ENCODE measurements at regions not wholly inside any gene's neighbourhood (a gene's known extent, or its start where the extent isn't known, plus 50 kb on each side); places are given as distances from the start of the nearest gene placed in this dataset.

DNA sequence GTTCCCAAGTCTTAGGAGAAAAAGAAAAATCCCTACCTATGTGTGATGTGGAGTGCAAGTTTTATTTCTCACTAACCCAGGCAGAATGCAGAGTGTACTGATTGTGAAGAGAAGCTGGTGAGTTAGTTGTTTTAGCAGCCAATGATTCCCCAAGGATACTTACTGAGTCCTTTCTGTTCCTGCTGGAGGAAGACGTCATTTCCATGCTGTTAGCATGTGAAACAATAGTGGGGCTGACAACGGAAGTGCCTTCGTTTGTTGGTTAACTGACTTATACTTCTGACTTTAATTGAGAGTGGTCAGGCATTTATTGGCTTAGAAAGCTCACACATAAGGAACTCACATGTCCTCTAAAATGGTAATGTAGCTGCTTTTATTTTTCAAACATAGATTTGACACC, 180.6 kb downstream of the MC4R start (continued):
- TF ChIP-seq, protein P1, sequence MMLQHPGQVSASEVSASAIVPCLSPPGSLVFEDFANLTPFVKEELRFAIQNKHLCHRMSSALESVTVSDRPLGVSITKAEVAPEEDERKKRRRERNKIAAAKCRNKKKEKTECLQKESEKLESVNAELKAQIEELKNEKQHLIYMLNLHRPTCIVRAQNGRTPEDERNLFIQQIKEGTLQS (IDR thresholded peaks at IDR 0.05; ENCODE audit: borderline replicate concordance, extremely low read depth, low read depth, low read length): no peak

DNA sequence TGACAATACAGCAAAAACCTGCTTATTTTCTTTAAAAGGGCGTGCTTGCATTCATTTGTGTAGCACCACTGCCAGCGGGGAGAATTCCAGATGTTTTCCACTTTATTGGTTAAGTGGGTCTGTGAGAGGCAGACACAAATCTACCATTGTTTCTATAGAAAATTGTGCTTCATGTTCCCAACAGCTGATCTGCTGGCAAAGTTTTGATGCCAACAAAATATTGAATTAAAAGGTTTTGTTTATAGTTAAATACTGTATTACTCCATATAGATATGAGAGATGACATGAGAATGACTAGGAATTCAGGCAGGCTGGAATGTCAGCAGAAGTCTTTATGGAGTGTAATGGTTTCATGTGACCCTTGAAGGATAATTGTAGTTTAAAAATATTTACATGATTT, 182.7 kb downstream of the MC4R start:
- intact Hi-C loops (cut with micrococcal nuclease; ENCODE audit: unreplicated experiment): no loop called here
- 0% methylated on average over 2 of the region's 2 CpGs for WGBS (ENCODE audit: insufficient coverage, insufficient replicate concordance, low lambda C conversion rate, missing lambda C conversion rate)

More for the DNA sequence above, 182.7 kb downstream of the MC4R start:
- in situ Hi-C loops (cut with MboI): no loop called here
- no peaks in the 10 kb centered on the region for H3K9me3 ChIP-seq (replicated peaks; ENCODE audit: control insufficient read depth, insufficient read depth, low read length)
- H3K4me3 ChIP-seq: no peak overlapping the region
- ChIA-PET POLR2A (no interaction called here), CTCF (no interaction called here), RAD21 (ENCODE audit: unreplicated experiment) (no interaction called here), SMC1A (ENCODE audit: uncharacterized antibody, unreplicated experiment) (no interaction called here)
- FAIRE-seq: no peak
- H3K27me3 ChIP-seq (replicated peaks in 1 of 2; ENCODE audit: control insufficient read depth in 2 of 2, insufficient read depth in 2 of 2, low read length in 1 of 2): peaks cover 0 to 3% of the 10 kb centered on the region in 2 experiments; a peak in 1 of 4 replicates
- H3K27ac ChIP-seq (ENCODE audit: control insufficient read depth, insufficient read depth): no peak overlapping the region
- TF ChIP-seq, protein P2, sequence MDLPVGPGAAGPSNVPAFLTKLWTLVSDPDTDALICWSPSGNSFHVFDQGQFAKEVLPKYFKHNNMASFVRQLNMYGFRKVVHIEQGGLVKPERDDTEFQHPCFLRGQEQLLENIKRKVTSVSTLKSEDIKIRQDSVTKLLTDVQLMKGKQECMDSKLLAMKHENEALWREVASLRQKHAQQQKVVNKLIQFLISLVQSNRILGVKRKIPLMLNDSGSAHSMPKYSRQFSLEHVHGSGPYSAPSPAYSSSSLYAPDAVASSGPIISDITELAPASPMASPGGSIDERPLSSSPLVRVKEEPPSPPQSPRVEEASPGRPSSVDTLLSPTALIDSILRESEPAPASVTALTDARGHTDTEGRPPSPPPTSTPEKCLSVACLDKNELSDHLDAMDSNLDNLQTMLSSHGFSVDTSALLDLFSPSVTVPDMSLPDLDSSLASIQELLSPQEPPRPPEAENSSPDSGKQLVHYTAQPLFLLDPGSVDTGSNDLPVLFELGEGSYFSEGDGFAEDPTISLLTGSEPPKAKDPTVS (IDR thresholded peaks at IDR 0.05; ENCODE audit: low read depth, low read length): no peak
- TF ChIP-seq MTA2 (IDR thresholded peaks at IDR 0.05; ENCODE audit: low read depth) (no peak), SMAD1 (IDR thresholded peaks at IDR 0.05; ENCODE audit: low read depth, partially characterized antibody) (no peak), TCF12 (IDR thresholded peaks at IDR 0.05; ENCODE audit: low read depth, low read length) (no peak), NFIC (IDR thresholded peaks at IDR 0.05; ENCODE audit: low read depth, low read length) (no peak), ZZZ3 (IDR thresholded peaks at IDR 0.05; ENCODE audit: control insufficient read depth, insufficient read length, low read depth) (no peak), CHD1 (IDR thresholded peaks at IDR 0.05; ENCODE audit: low read depth, low read length) (no peak), KDM1A (IDR thresholded peaks at IDR 0.05; ENCODE audit: borderline replicate concordance) (no peak)
- no TSS peak for BruUV-seq (replicated peaks)
- no peaks in the 10 kb centered on the region for H3K36me3 ChIP-seq (ENCODE audit: control insufficient read depth in 2 of 2, insufficient read depth in 2 of 2, low read length in 1 of 2)
- no peak overlapping the region for H2AFZ ChIP-seq (ENCODE audit: control insufficient read depth, low read depth, low read length)
- H4K20me1 ChIP-seq (ENCODE audit: control insufficient read depth, insufficient read depth): no peaks in the 10 kb centered on the region
- H3K4me2 ChIP-seq (ENCODE audit: control insufficient read depth, insufficient read depth): no peak overlapping the region
- no peak for DNase-seq (ENCODE audit: low read depth, low spot score)
- no peaks in the 10 kb centered on the region for H3K4me1 ChIP-seq (ENCODE audit: control insufficient read depth, insufficient read depth, low read length)
- ATAC-seq: no peak
- no peak overlapping the region for H3K9ac ChIP-seq (ENCODE audit: control insufficient read depth, insufficient read depth, low read length)
- H3K79me2 ChIP-seq (ENCODE audit: control insufficient read depth, insufficient read depth, low read length): no peaks in the 10 kb centered on the region

Data from GM12878 (cell line).